ENCODE measurements at regions not wholly inside any gene's neighbourhood (a gene's known extent, or its start where the extent isn't known, plus 50 kb on each side); places are given as distances from the start of the nearest gene placed in this dataset.

DNA sequence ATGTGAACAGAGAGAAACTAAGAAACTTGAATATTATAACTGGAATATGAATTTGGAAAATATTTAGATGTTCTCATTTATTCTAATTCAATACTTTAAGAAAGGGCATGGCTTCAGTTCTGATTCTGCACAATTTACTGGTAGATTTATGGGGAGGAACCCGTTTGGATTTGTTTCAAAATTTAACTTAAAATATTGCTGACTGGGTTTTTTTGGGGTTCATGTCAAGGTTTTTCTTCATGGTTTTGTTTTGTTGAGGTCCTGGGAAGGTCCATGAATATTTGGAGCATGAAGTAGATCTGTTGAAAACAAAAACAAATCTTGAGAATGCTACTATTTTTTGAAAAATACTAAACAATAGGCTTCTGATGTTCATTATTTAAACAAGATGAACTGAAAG, 214.7 kb downstream of the PIK3R1 start:
- DNase-seq (ENCODE audit: insufficient read length, low spot score) (no peak), FAIRE-seq (no peak)
- TF ChIP-seq, protein P1, sequence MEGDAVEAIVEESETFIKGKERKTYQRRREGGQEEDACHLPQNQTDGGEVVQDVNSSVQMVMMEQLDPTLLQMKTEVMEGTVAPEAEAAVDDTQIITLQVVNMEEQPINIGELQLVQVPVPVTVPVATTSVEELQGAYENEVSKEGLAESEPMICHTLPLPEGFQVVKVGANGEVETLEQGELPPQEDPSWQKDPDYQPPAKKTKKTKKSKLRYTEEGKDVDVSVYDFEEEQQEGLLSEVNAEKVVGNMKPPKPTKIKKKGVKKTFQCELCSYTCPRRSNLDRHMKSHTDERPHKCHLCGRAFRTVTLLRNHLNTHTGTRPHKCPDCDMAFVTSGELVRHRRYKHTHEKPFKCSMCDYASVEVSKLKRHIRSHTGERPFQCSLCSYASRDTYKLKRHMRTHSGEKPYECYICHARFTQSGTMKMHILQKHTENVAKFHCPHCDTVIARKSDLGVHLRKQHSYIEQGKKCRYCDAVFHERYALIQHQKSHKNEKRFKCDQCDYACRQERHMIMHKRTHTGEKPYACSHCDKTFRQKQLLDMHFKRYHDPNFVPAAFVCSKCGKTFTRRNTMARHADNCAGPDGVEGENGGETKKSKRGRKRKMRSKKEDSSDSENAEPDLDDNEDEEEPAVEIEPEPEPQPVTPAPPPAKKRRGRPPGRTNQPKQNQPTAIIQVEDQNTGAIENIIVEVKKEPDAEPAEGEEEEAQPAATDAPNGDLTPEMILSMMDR (IDR thresholded peaks at IDR 0.05; ENCODE audit: insufficient read depth, missing control alignments), result no peak

DNA sequence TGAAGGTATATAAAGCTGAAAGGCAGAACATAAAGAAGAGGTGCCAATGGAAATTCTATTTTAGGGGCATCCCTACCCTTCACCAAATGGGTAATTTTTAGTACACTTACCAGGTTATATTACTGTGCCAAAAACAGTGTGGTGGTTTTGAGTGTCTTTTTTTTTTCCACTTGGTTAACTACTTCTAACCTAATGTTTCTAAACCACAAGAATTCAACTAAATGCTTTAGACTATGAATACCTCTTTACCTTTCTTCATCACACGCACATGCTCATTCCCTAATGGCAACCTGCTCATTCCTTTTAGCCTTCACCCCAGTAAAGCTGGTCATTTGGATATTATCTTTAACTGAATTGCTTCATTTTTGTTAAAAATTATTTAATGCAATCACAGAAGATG, 215.6 kb downstream of the PIK3R1 start:
- no peak for FAIRE-seq
- no peak for DNase-seq (ENCODE audit: insufficient read length, low spot score)
- TF ChIP-seq, protein P1 (IDR thresholded peaks at IDR 0.05; ENCODE audit: insufficient read depth, missing control alignments), result no peak

DNA sequence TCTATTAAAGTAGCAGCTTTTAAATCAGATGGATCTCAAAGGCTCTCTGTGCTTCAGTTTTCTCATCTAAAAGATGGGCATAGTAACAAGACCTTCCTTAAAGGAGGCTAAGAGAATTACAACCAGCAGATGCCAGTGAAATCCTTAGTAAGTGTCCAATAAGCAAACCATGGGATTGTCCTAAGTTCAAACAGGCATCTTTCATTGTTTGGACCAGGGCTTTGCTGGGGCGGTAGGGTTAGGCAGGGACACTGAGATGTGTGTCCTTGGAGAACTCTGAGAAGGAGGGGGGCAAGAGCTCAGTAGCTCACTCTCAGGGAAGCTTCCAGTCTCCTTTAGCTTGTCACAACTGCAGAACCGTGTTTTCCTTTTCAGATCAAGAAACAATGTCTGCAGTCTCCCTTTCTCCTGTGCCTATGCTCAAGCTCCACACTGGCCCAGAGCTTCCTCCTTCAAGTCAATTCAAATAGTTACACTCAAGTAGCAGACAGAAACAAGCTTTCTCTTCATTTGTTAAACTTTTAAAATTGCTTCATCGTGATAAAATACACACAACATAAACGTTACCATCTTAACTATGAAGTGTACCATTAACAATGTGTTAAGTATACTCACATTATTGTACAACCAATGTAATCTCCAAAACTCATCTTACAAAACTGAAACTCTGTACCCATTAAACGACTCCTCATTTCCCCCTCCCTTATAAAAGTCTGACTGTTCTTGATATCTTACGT, 216.2 kb downstream of the PIK3R1 start:
- TF ChIP-seq, protein P1 (IDR thresholded peaks at IDR 0.05; ENCODE audit: insufficient read depth, missing control alignments), result no peak
- no peak for FAIRE-seq
- no peak for DNase-seq (ENCODE audit: insufficient read length, low spot score)

DNA sequence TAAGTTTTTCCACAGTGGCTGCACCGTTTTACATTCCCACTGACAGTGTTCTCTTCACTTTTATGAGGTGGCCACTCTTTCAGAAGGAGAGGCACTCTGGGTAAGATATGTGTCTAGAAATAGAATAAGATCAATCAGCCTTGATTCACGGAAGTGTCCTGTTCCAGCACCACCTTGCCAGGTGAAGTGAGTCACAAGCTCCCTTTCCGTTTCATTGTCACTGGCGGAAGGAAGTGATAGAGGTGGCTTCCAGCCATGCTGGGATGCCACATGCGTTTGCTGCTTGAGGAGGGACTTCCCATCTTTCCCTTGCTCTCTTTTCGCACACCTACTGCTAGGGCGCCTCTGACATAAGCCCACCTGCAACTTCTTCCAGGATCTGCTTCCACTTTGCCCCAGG, 217.1 kb downstream of the PIK3R1 start:
- DNase-seq (ENCODE audit: insufficient read length, low spot score) (no peak), FAIRE-seq (no peak)
- TF ChIP-seq, protein P1 (IDR thresholded peaks at IDR 0.05; ENCODE audit: insufficient read depth, missing control alignments), result no peak

DNA sequence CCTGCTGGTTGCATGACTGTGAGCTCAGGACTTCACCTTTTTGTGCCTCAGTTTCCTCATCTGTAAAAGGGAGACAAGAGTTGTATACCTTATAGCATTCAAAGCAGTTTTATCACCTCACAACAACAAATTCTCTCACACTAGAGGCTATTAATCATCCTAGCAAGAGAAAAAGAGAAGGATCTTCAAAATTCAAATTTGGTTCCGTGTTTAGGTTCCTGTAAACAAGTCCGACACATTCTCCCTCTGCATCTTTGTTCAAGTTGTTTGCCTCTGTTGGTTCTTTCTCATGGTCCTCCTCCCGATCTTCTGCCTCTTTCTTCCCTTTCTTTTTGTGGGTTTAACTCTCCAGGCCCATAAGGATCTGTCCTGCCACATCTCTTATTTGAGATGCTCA, 218.0 kb downstream of the PIK3R1 start:
- TF ChIP-seq, protein P1 (IDR thresholded peaks at IDR 0.05; ENCODE audit: insufficient read depth, missing control alignments), result no peak
- no peak for FAIRE-seq
- no peak for DNase-seq (ENCODE audit: insufficient read length, low spot score)

DNA sequence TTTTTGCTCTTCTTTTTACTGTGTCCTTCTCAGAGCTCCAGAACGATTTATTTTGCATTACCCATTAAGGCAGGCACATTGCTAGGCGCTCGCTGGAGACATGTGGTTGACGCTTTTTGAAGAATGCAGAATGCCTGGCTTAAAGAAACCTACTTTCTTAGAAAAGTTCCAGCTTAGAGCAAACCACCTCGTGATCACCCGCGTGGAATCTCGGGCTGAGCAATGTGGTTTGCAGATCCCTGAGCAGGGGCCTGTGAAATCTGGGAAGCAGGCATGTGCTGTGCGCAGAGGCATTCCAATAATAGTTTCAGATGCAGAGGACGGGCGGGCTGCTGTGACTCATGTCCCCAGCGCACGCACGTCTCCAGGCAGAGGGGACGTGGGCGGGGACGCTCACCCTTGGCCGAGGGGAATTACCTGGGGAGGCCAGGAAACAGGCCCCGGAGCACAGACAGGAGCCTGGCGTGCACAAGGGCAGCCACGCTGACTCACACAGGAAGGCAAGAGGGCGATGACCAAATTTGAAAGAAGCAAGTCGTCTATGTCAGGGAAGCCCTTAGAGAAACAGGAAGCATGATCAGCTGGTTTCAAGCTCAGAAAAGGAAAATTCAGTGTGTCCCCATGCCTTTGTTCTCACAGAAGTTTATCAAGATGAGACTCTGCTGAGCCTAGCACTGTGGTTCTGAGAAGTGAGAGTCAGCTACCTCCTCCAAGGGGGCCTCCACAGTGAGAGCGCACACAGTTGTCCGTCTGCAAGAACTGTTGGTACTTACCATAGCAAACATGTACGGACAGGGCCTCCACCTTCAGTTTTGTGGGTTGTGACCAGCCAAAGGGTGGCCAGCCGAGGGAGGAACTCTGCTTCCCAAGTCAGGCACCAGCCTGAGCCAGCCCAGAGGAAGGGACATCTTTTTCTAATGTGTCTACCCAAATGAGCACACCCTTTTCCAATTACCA, 218.6 kb downstream of the PIK3R1 start:
- DNase-seq (ENCODE audit: insufficient read length, low spot score) (no peak), FAIRE-seq (no peak)
- TF ChIP-seq, protein P1 (IDR thresholded peaks at IDR 0.05; ENCODE audit: insufficient read depth, missing control alignments), result no peak

Measured in D721Med (cell line).